Rectal smooth muscle tissue (tissue), 1 donor: ENCODE measurements at regions not wholly inside any gene's neighbourhood (a gene's known extent, or its start where the extent isn't known, plus 50 kb on each side); places are given as distances from the start of the nearest gene placed in this dataset.

Experiments
- H3K27ac ChIP-seq: one replicate; pipeline ENCODE4 v1.7.0; 2013; ENCODE audit warnings: low read depth, low read length, inconsistent platforms
- H3K27me3 ChIP-seq: one replicate; pipeline ENCODE4 v1.7.0; 2013; ENCODE audit warnings: low read length; ENCODE audit not compliant: control insufficient read depth, insufficient read depth
- H3K36me3 ChIP-seq: one replicate; pipeline ENCODE4 v1.7.0; 2013; ENCODE audit warnings: low read length; ENCODE audit not compliant: control insufficient read depth, insufficient read depth
- H3K4me1 ChIP-seq: one replicate; pipeline ENCODE4 v1.7.0; 2013; ENCODE audit warnings: low read length; ENCODE audit not compliant: control insufficient read depth, insufficient read depth
- H3K4me3 ChIP-seq: one replicate; pipeline ENCODE4 v1.7.0; 2013; ENCODE audit warnings: low read length
- H3K9ac ChIP-seq: one replicate; pipeline ENCODE4 v1.7.0; 2013; ENCODE audit warnings: low read length

DNA sequence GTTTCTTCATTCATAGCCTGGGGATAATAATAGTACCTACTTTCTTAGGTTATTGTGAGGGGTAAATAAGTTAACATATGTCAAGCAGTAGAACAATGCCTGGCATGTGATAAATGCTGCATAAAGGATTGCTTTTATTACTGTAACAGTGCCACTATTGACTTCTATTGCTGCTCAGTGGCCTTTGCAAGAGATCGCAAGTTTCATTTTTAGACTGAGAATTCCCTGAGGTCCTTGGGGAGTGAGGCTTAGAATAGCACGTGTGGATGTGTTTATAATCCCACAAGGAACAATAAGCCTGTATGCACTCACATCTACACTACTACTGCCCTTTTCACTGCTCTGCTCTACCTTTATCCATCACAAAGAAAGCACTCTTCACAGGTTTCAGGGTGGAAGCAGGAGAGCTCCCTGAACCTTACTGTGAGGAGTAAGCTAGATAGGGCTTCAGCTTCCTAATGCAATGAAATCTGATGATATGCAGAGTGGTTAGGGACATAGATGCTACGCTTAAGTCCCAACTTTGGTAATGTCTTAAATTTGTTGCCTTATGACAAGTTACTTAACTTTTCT is 302.6 kb downstream of the SNAPC1 start:
- Histone ChIP-seq H3K27ac (no peak overlapping the region), H3K36me3 (no peaks in the 10 kb centered on the region), H3K4me1 (no peaks in the 10 kb centered on the region), H3K27me3 (no peaks in the 10 kb centered on the region), H3K9ac (no peak overlapping the region), H3K4me3 (no peak overlapping the region)

DNA sequence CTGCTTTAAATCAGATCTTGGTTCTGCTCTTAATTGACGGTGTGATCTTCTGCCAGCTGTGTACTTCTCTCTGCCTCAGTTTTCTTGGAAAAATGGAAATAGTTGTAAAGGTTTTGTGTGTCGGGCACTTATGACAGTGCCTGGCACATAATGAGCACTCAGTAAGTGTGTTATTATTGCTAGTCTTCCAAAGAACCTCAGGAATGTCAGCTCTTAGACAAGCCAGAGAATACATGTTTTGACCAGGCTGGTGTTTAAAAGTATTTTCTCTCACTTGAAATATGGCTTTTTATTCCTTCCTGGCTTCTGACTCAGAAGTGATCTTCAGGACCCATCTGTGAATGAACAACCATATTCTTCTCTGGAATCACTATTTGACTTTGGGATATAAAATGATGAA is 304.1 kb downstream of the SNAPC1 start:
- Histone ChIP-seq H3K27me3 (no peaks in the 10 kb centered on the region), H3K27ac (no peak overlapping the region), H3K36me3 (no peaks in the 10 kb centered on the region), H3K9ac (no peak overlapping the region), H3K4me1 (no peaks in the 10 kb centered on the region), H3K4me3 (no peak overlapping the region)

DNA sequence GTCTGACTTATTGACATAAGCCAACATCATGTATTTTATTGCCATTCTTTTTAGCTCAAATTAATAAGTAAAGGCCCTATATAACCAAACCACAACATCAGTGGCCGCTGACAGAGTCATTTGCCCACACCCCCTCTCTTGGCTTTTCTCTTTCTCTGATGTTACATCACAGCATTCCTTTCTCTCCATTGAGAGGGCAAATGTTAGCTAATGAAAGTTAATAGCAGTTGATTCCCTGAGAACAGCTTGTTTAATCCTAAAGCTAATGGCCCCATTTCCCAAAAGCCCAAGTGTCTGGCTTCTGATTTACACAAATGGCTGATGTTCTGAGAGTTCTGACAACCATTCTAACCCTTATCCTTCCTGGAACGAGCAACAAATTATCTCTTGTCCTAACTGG is 308.8 kb downstream of the SNAPC1 start:
- H3K4me3 ChIP-seq, result no peak overlapping the region
- no peak overlapping the region for H3K27ac ChIP-seq
- no peak overlapping the region for H3K9ac ChIP-seq
- no peaks in the 10 kb centered on the region for H3K27me3 ChIP-seq
- no peaks in the 10 kb centered on the region for H3K36me3 ChIP-seq
- no peaks in the 10 kb centered on the region for H3K4me1 ChIP-seq

DNA sequence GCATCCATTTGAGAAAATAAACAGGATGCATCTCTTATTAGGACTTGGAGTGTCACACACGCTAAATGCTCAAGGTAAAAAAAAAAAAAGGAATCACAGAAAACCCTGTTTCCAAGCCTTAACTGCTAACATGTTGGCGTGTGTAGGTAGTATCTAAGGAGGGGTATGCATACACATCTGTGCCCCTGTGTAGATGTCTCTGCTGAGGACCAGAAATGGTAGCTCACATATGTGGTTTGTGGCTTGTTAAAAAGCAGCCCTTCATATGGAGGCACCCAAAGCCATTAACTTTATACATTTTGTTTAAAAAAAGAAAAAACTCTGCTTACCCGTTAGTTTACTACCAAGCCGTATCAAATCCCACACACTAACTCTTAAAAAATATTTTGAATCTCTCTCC is 314.1 kb downstream of the SNAPC1 start:
- no peaks in the 10 kb centered on the region for H3K36me3 ChIP-seq
- H3K4me3 ChIP-seq, result no peak overlapping the region
- no peak overlapping the region for H3K9ac ChIP-seq
- H3K27ac ChIP-seq, result no peak overlapping the region
- H3K27me3 ChIP-seq, result no peaks in the 10 kb centered on the region
- no peaks in the 10 kb centered on the region for H3K4me1 ChIP-seq

DNA sequence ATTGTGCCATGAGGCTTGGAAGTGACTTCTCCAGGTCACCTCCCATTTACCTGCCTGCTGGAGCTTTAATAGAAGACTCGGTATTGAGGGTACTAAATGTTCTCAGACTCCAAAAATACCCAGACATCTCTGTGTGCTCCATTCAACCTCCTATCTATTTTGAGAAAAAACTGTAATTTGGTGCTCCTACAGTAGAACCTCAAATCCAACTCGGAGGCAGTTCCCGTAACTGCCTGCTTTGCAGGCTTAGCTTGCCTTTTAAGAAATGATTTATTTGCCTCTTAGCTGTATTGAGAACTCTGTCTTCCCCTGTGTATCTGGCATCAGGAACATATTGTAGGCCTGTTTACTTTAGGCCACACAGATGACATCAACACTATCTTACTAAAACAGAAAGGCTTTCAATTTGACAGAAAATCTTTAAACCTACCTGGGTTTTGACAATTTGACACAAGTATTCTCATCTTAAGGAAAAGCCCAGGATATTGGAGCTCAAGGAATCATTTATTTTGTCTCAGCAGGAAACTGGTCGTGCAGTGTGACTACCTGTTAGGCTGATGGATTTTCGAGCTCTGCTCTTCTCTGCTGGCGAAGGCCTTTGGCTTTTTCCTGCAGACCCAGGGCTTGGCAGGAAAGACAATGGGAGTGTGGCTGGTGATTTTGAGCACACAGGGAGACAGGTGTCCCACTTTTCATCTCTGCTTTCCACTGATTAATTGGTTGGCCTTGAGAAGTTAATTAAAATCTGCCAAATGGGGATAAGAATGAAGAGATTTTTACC is 314.8 kb downstream of the SNAPC1 start:
- H3K4me3 ChIP-seq, result no peak overlapping the region
- H3K9ac ChIP-seq, result no peak overlapping the region
- H3K27me3 ChIP-seq, result no peaks in the 10 kb centered on the region
- H3K4me1 ChIP-seq, result no peaks in the 10 kb centered on the region
- H3K27ac ChIP-seq, result no peak overlapping the region
- no peaks in the 10 kb centered on the region for H3K36me3 ChIP-seq

DNA sequence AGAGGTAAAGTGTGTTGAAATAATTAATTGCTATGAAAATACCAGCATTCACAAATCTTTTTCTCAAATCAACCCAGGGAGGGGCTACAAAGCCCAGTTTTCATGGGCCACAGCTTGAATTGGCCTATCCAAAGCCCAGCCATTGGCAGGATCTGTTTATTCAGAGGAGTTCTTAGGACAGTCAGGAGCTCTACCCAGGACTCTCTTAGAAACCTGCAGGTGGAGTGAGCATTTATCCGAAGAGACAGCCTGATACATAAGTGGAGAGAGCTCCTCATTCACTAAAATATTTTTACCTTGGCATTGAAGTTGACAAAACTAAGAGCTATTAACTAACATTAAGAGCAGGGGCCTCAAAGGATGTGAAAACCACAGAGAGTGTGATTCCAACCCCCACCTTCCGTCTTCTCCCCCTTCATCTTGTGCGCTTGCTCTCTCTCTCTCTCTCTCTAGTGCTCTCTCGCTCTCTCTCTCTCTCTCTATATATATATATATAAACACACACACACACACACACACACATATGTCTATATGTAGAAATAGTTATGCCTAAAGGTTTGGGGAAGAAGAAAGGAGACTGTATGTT is 315.5 kb downstream of the SNAPC1 start:
- no peaks in the 10 kb centered on the region for H3K4me1 ChIP-seq
- no peak overlapping the region for H3K4me3 ChIP-seq
- H3K27ac ChIP-seq, result no peak overlapping the region
- H3K27me3 ChIP-seq, result no peaks in the 10 kb centered on the region
- no peak overlapping the region for H3K9ac ChIP-seq
- H3K36me3 ChIP-seq, result no peaks in the 10 kb centered on the region

DNA sequence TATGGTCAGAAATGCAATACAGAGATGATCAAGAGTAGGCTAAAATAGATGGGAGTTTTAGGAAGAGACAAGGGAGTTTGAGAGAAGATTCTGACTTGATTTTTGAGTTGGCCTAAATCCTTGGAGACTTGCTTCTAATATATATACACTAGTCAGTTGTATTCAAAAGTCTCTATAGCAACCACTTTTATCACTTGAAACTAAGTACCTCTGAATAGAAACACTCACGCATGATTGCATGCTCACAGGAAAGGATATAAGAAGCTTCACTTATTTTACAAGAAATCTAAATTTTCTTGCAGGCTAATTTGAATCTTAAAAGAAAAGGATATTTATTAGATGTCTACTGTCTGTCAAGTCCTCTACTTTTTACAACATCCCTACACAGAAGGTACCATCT is 316.8 kb downstream of the SNAPC1 start:
- no peak overlapping the region for H3K9ac ChIP-seq
- H3K27ac ChIP-seq, result no peak overlapping the region
- no peaks in the 10 kb centered on the region for H3K4me1 ChIP-seq
- no peaks in the 10 kb centered on the region for H3K36me3 ChIP-seq
- no peaks in the 10 kb centered on the region for H3K27me3 ChIP-seq
- H3K4me3 ChIP-seq, result no peak overlapping the region

DNA sequence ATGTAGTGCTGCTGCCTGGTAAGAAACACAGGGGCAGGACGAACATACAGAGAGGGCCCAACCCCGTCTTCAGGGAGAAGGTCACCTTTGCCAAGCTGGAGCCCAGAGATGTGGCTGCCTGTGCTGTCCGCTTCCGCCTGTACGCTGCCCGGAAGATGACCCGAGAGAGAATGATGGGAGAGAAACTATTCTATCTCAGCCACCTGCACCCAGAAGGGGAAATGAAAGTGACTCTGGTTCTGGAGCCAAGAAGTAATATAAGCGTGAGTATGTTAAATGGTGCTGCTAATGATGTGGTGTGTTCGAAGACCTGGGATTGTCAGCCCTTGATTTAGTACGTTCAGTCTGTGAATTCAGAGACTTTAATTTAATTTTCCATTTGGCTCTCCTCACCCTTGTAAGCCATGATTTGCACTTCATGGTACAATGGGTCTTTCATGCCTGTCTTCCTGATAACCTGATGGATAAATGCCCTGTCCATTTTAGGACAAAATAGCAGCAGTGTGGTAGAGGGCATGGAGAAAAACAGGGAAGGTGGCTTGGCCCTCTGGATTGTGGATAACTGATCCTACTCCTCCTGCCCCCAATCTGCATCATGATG is 318.9 kb downstream of the SNAPC1 start:
- Histone ChIP-seq H3K27ac (no peak overlapping the region), H3K36me3 (no peaks in the 10 kb centered on the region), H3K9ac (no peak overlapping the region), H3K27me3 (no peaks in the 10 kb centered on the region), H3K4me1 (no peaks in the 10 kb centered on the region), H3K4me3 (no peak overlapping the region)

DNA sequence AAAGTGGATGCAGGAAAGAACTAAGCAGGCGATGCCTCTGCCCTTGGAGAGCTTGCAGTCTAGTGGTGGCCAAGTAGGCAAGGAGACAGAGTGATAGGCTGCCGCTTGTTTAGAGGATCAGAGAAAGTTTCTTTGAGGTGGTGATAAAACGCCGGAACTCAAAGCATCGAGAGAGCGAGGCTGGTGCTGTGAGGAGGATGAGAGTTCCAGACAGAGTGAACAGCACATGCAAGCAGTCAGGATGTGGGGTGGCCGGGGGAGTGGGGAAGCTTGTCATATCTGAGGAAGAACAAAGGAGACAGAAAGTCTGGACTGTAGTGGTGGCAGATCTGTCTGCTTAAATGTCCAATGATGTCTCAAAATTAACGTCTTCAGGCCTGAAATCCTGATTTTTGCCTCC is 319.7 kb downstream of the SNAPC1 start:
- no peaks in the 10 kb centered on the region for H3K27me3 ChIP-seq
- no peak overlapping the region for H3K9ac ChIP-seq
- no peaks in the 10 kb centered on the region for H3K36me3 ChIP-seq

DNA sequence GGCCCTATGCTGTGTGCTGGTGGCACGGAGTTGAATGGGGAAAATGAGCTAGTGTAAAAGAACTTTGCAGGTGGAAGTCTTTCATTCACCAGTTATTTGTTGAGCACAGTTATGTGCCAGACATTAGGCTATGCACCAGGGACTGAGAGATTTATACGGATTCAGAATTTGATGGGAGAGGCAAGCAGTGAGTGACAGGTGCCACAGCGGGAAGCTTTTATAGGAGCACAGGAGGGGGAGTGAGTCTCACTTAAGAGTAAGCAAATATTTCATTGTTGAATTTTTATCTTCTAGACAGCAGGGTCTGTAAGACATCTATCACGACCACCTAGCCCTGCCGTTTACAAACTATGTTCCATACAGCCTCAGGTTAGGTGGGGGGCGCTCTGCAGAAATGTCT is 320.6 kb downstream of the SNAPC1 start:
- no peak overlapping the region for H3K27ac ChIP-seq
- H3K36me3 ChIP-seq, result no peaks in the 10 kb centered on the region
- H3K4me3 ChIP-seq, result no peak overlapping the region
- H3K27me3 ChIP-seq, result no peaks in the 10 kb centered on the region
- H3K9ac ChIP-seq, result no peak overlapping the region
- no peaks in the 10 kb centered on the region for H3K4me1 ChIP-seq

More for the DNA sequence above, 319.7 kb downstream of the SNAPC1 start:
- Histone ChIP-seq H3K4me1 (no peaks in the 10 kb centered on the region), H3K4me3 (no peak overlapping the region), H3K27ac (no peak overlapping the region)

DNA sequence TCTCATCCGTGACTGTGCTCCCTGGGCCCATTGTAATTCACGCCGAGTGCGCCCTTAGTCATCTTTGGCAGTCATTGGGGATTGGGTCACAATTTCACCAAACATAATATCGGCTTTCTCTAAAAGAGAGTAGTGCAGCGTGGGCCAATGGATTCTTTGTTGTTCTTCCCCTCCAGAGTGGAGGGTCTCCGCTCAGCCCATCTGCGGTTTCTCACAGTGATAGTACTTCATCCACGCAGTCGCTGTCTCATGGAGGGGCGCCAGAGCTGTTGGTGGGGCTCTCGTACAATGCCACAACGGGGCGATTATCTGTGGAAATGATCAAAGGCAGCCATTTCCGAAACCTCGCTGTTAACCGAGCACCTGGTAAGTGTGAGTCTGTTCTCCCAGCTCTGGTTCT is 321.8 kb downstream of the SNAPC1 start:
- no peak overlapping the region for H3K4me3 ChIP-seq
- no peaks in the 10 kb centered on the region for H3K36me3 ChIP-seq
- H3K9ac ChIP-seq, result no peak overlapping the region
- H3K27ac ChIP-seq, result no peak overlapping the region
- no peaks in the 10 kb centered on the region for H3K27me3 ChIP-seq
- no peaks in the 10 kb centered on the region for H3K4me1 ChIP-seq

DNA sequence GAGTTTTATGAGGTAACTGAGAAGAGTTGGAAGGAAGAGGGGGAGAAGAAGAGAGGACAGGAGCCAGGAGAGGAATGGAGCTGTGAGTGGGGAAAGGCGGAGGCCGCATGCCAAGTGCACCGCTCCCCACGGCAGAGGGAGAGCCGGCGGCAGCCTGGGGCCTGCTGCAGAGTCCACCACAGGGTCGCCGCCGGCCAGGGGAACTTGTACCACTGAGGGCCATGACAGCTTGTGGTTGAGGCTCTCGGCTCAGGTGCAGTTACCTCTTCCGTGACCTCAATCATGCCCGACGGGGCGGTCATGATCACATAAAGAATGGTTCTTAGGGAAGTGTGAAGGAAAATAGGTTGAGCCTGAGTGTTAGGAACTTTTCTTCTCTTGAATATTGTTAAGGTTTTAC is 325.0 kb downstream of the SNAPC1 start:
- H3K4me1 ChIP-seq, result no peaks in the 10 kb centered on the region
- H3K27me3 ChIP-seq, result no peaks in the 10 kb centered on the region
- no peak overlapping the region for H3K9ac ChIP-seq
- H3K36me3 ChIP-seq, result no peaks in the 10 kb centered on the region
- no peak overlapping the region for H3K27ac ChIP-seq
- H3K4me3 ChIP-seq, result no peak overlapping the region
